ENCODE measurements at regions not wholly inside any gene's neighbourhood (a gene's known extent, or its start where the extent isn't known, plus 50 kb on each side); places are given as distances from the start of the nearest gene placed in this dataset.

DNA sequence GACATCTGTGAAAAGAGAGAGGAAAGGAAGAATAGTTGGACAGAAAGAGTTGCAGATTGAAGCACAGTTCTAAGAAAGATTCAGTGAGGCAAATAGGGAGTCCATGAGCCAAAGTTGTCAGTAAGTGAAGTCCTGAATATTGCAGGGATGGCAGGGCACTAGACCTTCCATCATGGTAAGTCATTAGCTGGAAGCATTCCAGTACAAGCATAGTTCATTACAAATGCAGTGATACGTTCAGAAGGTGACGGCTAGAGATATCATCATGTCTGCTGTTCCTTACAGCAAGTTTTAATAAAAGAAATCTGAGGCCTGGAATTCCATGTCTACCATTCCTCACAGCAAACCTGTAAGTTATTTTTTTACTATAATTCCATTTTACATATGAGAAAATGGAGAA, 720.1 kb downstream of the GBE1 start:
- H3K4me1 ChIP-seq, result no peaks in the 10 kb centered on the region
- WGBS, result 39% methylated on average over 2 of the region's 2 CpGs
- TF ChIP-seq POLR2A (IDR thresholded peaks at IDR 0.05), result no peak
- no peak for TF ChIP-seq EP300 (IDR thresholded peaks at IDR 0.05)
- no peak for TF ChIP-seq POLR2AphosphoS5 (IDR thresholded peaks at IDR 0.05)
- H3K27me3 ChIP-seq, result no peaks in the 10 kb centered on the region
- H3K4me3 ChIP-seq, result no peak overlapping the region
- H3K9me3 ChIP-seq, result no peaks in the 10 kb centered on the region
- DNase-seq (ENCODE audit: low spot score in 2 of 2), result no peak
- no peaks in the 10 kb centered on the region for H3K36me3 ChIP-seq
- no peak overlapping the region for H3K27ac ChIP-seq

DNA sequence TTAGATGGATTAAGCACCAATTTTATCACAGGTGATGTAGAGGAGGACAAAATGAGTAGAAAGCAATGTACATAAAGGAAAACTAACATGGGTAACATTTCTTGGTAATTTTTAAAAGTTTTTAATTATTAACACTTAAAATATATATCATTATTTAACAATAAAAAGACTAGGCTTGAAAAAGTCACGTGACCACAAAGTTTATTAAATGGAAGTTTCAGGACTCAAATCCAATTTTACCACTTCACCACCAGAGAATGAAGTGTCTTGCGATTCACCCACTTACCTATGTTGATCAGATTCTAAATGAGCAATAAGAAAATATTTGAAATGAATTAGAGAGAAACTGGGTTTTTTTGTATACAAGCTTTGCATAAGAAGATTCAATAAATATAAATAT, 721.3 kb downstream of the GBE1 start:
- no peaks in the 10 kb centered on the region for H3K36me3 ChIP-seq
- no peak overlapping the region for H3K4me3 ChIP-seq
- no peaks in the 10 kb centered on the region for H3K27me3 ChIP-seq
- H3K9me3 ChIP-seq, result no peaks in the 10 kb centered on the region
- H3K4me1 ChIP-seq, result no peaks in the 10 kb centered on the region
- H3K27ac ChIP-seq, result no peak overlapping the region
- no peak for TF ChIP-seq POLR2AphosphoS5 (IDR thresholded peaks at IDR 0.05)
- TF ChIP-seq EP300 (IDR thresholded peaks at IDR 0.05), result no peak
- no peak for TF ChIP-seq POLR2A (IDR thresholded peaks at IDR 0.05)
- TF ChIP-seq, protein P1, sequence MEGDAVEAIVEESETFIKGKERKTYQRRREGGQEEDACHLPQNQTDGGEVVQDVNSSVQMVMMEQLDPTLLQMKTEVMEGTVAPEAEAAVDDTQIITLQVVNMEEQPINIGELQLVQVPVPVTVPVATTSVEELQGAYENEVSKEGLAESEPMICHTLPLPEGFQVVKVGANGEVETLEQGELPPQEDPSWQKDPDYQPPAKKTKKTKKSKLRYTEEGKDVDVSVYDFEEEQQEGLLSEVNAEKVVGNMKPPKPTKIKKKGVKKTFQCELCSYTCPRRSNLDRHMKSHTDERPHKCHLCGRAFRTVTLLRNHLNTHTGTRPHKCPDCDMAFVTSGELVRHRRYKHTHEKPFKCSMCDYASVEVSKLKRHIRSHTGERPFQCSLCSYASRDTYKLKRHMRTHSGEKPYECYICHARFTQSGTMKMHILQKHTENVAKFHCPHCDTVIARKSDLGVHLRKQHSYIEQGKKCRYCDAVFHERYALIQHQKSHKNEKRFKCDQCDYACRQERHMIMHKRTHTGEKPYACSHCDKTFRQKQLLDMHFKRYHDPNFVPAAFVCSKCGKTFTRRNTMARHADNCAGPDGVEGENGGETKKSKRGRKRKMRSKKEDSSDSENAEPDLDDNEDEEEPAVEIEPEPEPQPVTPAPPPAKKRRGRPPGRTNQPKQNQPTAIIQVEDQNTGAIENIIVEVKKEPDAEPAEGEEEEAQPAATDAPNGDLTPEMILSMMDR (IDR thresholded peaks at IDR 0.05), result no peak
- WGBS, result 82% methylated on average over 2 of the region's 2 CpGs
- no peak for DNase-seq (ENCODE audit: low spot score in 2 of 2)

GRCh38 chr3:81033684-81034083, 727.8 kb downstream of the GBE1 start:
- no peak for DNase-seq (ENCODE audit: low spot score in 2 of 2)
- no peak for TF ChIP-seq POLR2AphosphoS5 (IDR thresholded peaks at IDR 0.05)
- Histone ChIP-seq H3K4me3 (no peak overlapping the region), H3K36me3 (no peaks in the 10 kb centered on the region), H3K4me1 (no peaks in the 10 kb centered on the region), H3K27ac (no peak overlapping the region), H3K9me3 (no peaks in the 10 kb centered on the region), H3K27me3 (no peaks in the 10 kb centered on the region)
- 94% methylated on average over 4 of the region's 4 CpGs for WGBS

DNA sequence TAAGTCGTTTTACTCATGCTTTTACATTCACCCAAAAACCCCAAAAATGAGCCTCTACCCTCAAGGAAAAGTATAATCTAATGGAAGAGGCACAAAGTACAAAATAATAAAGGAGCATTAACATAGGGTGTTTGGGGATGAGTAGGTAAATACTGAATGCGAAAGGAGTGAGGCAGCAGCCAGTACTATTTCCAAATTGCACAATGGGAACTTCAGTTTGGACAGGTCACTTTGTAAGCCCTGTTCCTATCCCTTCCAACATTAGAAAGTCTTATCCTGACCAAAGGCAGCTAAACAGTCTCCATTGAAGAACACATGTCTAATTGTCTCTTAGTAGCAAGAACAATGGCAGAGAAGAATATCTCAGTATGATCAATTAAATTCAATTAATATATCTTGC, 728.3 kb downstream of the GBE1 start:
- 72% methylated on average over 2 of the region's 2 CpGs for WGBS
- H3K4me3 ChIP-seq, result no peak overlapping the region
- TF ChIP-seq POLR2A (IDR thresholded peaks at IDR 0.05), result no peak
- TF ChIP-seq EP300 (IDR thresholded peaks at IDR 0.05), result no peak
- TF ChIP-seq, protein P1 (IDR thresholded peaks at IDR 0.05), result no peak
- TF ChIP-seq POLR2AphosphoS5 (IDR thresholded peaks at IDR 0.05), result no peak
- H3K9me3 ChIP-seq, result no peaks in the 10 kb centered on the region
- no peaks in the 10 kb centered on the region for H3K36me3 ChIP-seq
- H3K27ac ChIP-seq, result no peak overlapping the region
- no peak for DNase-seq (ENCODE audit: low spot score in 2 of 2)
- no peaks in the 10 kb centered on the region for H3K27me3 ChIP-seq
- H3K4me1 ChIP-seq, result no peaks in the 10 kb centered on the region

DNA sequence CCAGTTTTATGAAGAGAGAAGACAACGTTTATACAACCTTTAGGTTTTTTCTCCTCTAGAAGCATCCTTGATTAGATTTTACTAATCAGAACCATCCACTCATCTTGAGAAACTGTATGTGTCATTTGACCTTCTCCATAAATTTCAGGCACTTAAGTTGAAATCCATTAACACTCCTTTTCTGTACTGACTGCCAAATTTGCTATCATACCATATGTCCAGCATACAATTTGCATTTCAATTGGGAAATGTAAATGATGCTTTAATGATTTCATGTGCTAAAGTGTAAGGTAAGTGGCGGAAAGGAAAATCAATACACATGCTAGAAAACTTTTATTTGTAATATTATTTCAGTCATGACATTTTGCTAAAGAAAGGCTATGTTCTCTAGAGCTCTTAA, 731.6 kb downstream of the GBE1 start:
- H3K27me3 ChIP-seq, result no peaks in the 10 kb centered on the region
- H3K9me3 ChIP-seq, result no peaks in the 10 kb centered on the region
- H3K27ac ChIP-seq, result no peak overlapping the region
- no peak for TF ChIP-seq EP300 (IDR thresholded peaks at IDR 0.05)
- TF ChIP-seq, protein P1 (IDR thresholded peaks at IDR 0.05), result no peak
- TF ChIP-seq POLR2AphosphoS5 (IDR thresholded peaks at IDR 0.05), result no peak
- TF ChIP-seq POLR2A (IDR thresholded peaks at IDR 0.05), result no peak
- no peak overlapping the region for H3K4me3 ChIP-seq
- no peaks in the 10 kb centered on the region for H3K4me1 ChIP-seq
- no peak for DNase-seq (ENCODE audit: low spot score in 2 of 2)
- H3K36me3 ChIP-seq, result no peaks in the 10 kb centered on the region
- 54% methylated on average over 2 of the region's 2 CpGs for WGBS

- Histone ChIP-seq H3K4me1 (no peaks in the 10 kb centered on the region), H3K27me3 (no peaks in the 10 kb centered on the region), H3K9me3 (no peaks in the 10 kb centered on the region), H3K36me3 (no peaks in the 10 kb centered on the region), H3K27ac (no peak overlapping the region), H3K4me3 (no peak overlapping the region)
- 88% methylated on average over 1 of the region's 1 CpG for WGBS
- TF ChIP-seq, protein P1 (IDR thresholded peaks at IDR 0.05), result no peak
- TF ChIP-seq POLR2AphosphoS5 (IDR thresholded peaks at IDR 0.05) (no peak), POLR2A (IDR thresholded peaks at IDR 0.05) (no peak), EP300 (IDR thresholded peaks at IDR 0.05) (no peak)
- no peak for DNase-seq (ENCODE audit: low spot score in 2 of 2)
These were observed 734.1 kb downstream of the GBE1 start for GRCh38 chr3:81027344-81027743.

Measured in suprapubic skin (tissue), 4 donors.